Fibroblast of skin of left biceps (primary cell): ENCODE measurements at regions not wholly inside any gene's neighbourhood (a gene's known extent, or its start where the extent isn't known, plus 50 kb on each side); places are given as distances from the start of the nearest gene placed in this dataset.
"Not testable (repeated sequence)": the region's sequence is repeated elsewhere in the genome, so short reads cannot be mapped to it uniquely, and the experiment has no call there.

Experiments used
- DNase-seq, 2 experiments: peaks; one replicate each; pipeline ENCODE4 v3.0.0-alpha.2; 2013; ENCODE audit warnings: low read depth in 2 of 2

- not testable (repeated sequence) for DNase-seq
Observed at GRCh38 chr2:114018464-114018863, 128.6 kb downstream of the ACTR3 start.

- DNase-seq: no peak
Observed at GRCh38 chr2:114020668-114021067, 130.8 kb downstream of the ACTR3 start.

- DNase-seq: peak; percentile 9
Observed at GRCh38 chr2:114022360-114023085, 132.6 kb downstream of the ACTR3 start.

GRCh38 chr2:114024326-114024725 lies 134.4 kb downstream of the ACTR3 start:
- no peak for DNase-seq

GRCh38 chr2:114025030-114025429 lies 135.1 kb downstream of the ACTR3 start:
- DNase-seq: no peak

- DNase-seq: no peak
Observed at GRCh38 chr2:114027437-114027836, 137.5 kb downstream of the ACTR3 start.

GRCh38 chr2:114031605-114032505 lies 142.0 kb downstream of the ACTR3 start:
- no peak for DNase-seq

- DNase-seq: no peak
Observed at GRCh38 chr2:114032705-114033104, 142.8 kb downstream of the ACTR3 start.

GRCh38 chr2:114034742-114035141 lies 144.9 kb downstream of the ACTR3 start:
- DNase-seq: no peak

- DNase-seq: no peak
Observed at GRCh38 chr2:114038710-114039109, 148.8 kb downstream of the ACTR3 start.

GRCh38 chr2:114039677-114040076 lies 149.8 kb downstream of the ACTR3 start:
- no peak for DNase-seq

GRCh38 chr2:114040826-114041225 lies 150.9 kb downstream of the ACTR3 start:
- no peak for DNase-seq

- no peak for DNase-seq
Observed at GRCh38 chr2:114044985-114045384, 155.1 kb downstream of the ACTR3 start.

GRCh38 chr2:114046373-114046772 lies 156.5 kb downstream of the ACTR3 start:
- no peak for DNase-seq

- no peak for DNase-seq
Observed at GRCh38 chr2:114046866-114047435, 157.1 kb downstream of the ACTR3 start.

- no peak for DNase-seq
Observed at GRCh38 chr2:114049280-114049679, 159.4 kb downstream of the ACTR3 start.

GRCh38 chr2:114049826-114050225 lies 159.9 kb downstream of the ACTR3 start:
- DNase-seq: no peak

- no peak for DNase-seq
Observed at GRCh38 chr2:114056294-114057143, 166.6 kb downstream of the ACTR3 start.

GRCh38 chr2:114057638-114058037 lies 167.7 kb downstream of the ACTR3 start:
- no peak for DNase-seq

GRCh38 chr2:114061566-114062098 lies 171.7 kb downstream of the ACTR3 start:
- no peak for DNase-seq

GRCh38 chr2:114063346-114063745 lies 173.5 kb downstream of the ACTR3 start:
- no peak for DNase-seq
